ENCODE measurements at regions not wholly inside any gene's neighbourhood (a gene's known extent, or its start where the extent isn't known, plus 50 kb on each side); places are given as distances from the start of the nearest gene placed in this dataset.

- no peak overlapping the region for H3K4me3 ChIP-seq (ENCODE audit: low read depth, low read length)
- DNase-seq (ENCODE audit: low read depth) = no peak
- TF ChIP-seq, protein P1, sequence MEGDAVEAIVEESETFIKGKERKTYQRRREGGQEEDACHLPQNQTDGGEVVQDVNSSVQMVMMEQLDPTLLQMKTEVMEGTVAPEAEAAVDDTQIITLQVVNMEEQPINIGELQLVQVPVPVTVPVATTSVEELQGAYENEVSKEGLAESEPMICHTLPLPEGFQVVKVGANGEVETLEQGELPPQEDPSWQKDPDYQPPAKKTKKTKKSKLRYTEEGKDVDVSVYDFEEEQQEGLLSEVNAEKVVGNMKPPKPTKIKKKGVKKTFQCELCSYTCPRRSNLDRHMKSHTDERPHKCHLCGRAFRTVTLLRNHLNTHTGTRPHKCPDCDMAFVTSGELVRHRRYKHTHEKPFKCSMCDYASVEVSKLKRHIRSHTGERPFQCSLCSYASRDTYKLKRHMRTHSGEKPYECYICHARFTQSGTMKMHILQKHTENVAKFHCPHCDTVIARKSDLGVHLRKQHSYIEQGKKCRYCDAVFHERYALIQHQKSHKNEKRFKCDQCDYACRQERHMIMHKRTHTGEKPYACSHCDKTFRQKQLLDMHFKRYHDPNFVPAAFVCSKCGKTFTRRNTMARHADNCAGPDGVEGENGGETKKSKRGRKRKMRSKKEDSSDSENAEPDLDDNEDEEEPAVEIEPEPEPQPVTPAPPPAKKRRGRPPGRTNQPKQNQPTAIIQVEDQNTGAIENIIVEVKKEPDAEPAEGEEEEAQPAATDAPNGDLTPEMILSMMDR (IDR thresholded peaks at IDR 0.05; ENCODE audit: insufficient read depth, low read depth, low read length, missing control alignments) = no peak
Observed at GRCh38 chr16:54685682-54686081, 245.0 kb upstream of the IRX5 start.

- no peak for DNase-seq (ENCODE audit: low read depth)
- H3K4me3 ChIP-seq (ENCODE audit: low read depth, low read length) = no peak overlapping the region
- TF ChIP-seq, protein P1 (IDR thresholded peaks at IDR 0.05; ENCODE audit: insufficient read depth, low read depth, low read length, missing control alignments) = no peak
Observed at GRCh38 chr16:54679531-54679930, 251.1 kb upstream of the IRX5 start.

DNA sequence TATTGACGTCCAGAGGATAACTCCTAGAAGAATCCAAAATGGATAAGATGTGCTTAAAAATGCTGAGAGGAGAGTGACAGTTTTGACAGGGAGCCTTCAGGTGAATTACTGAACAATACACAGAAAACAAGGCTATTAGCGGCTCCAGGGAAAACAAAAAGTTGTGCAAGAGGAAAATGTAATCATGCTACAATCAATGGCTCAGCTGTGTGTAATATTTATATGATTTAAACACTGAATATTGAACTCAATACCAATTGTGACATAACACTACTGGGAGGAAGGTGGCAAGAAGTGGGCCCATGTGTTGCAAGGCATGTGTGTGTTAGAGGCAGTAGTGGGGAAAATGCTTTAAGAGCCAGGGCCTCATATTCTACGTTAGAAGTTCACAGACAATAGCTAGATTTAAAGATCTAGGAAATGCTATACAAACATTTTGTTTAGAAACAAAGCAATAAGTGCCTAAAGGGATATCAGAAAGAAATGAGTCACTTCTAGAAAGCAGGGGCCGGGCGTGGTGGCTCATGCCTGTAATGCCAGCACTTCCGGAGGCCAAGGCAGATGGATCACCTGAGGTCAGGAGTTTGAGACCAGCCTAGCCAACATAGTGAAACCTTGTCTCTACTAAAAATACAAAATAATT lies 253.2 kb upstream of the IRX5 start:
- no peak for DNase-seq (ENCODE audit: low read depth)
- no peak overlapping the region for H3K4me3 ChIP-seq (ENCODE audit: low read depth, low read length)
- TF ChIP-seq, protein P1 (IDR thresholded peaks at IDR 0.05; ENCODE audit: insufficient read depth, low read depth, low read length, missing control alignments) = no peak

GRCh38 chr16:54673313-54673712 lies 257.4 kb upstream of the IRX5 start:
- TF ChIP-seq, protein P1 (IDR thresholded peaks at IDR 0.05; ENCODE audit: insufficient read depth, low read depth, low read length, missing control alignments) = no peak
- no peak overlapping the region for H3K4me3 ChIP-seq (ENCODE audit: low read depth, low read length)
- no peak for DNase-seq (ENCODE audit: low read depth)

- DNase-seq (ENCODE audit: low read depth) = no peak
- H3K4me3 ChIP-seq (ENCODE audit: low read depth, low read length) = no peak overlapping the region
- TF ChIP-seq, protein P1 (IDR thresholded peaks at IDR 0.05; ENCODE audit: insufficient read depth, low read depth, low read length, missing control alignments) = no peak
Observed at GRCh38 chr16:54672500-54672899, 258.2 kb upstream of the IRX5 start.

GRCh38 chr16:54657709-54658102 lies 273.0 kb upstream of the IRX5 start:
- no peak overlapping the region for H3K4me3 ChIP-seq (ENCODE audit: low read depth, low read length)
- TF ChIP-seq, protein P1 (IDR thresholded peaks at IDR 0.05; ENCODE audit: insufficient read depth, low read depth, low read length, missing control alignments) = no peak
- DNase-seq (ENCODE audit: low read depth) = no peak
